Glutamatergic neuron (in vitro differentiated cells): ENCODE measurements at regions not wholly inside any gene's neighbourhood (a gene's known extent, or its start where the extent isn't known, plus 50 kb on each side); places are given as distances from the start of the nearest gene placed in this dataset.

Experiments
- DNase-seq: peaks from one replicate; pipeline ENCODE4 v3.0.0; 2022
- H3K27ac Mint-ChIP-seq: one replicate; pipeline ENCODE4 v1.8.0; 2020; ENCODE audit warnings: mild to moderate bottlenecking, mixed read lengths, inconsistent platforms; ENCODE audit not compliant: unreplicated experiment
- H3K27me3 Mint-ChIP-seq: one replicate; pipeline ENCODE4 v1.8.0; 2020; ENCODE audit warnings: mild to moderate bottlenecking, moderate library complexity, mixed read lengths, inconsistent platforms; ENCODE audit not compliant: unreplicated experiment
- H3K36me3 Mint-ChIP-seq: one replicate; pipeline ENCODE4 v1.8.0; 2020; ENCODE audit warnings: mild to moderate bottlenecking, mixed read lengths, inconsistent platforms; ENCODE audit not compliant: unreplicated experiment
- H3K4me1 Mint-ChIP-seq: one replicate; pipeline ENCODE4 v1.8.0; 2020; ENCODE audit warnings: mild to moderate bottlenecking, low read depth, mixed read lengths, inconsistent platforms; ENCODE audit not compliant: unreplicated experiment
- H3K4me3 Mint-ChIP-seq: one replicate; pipeline ENCODE4 v1.8.0; 2020; ENCODE audit warnings: mild to moderate bottlenecking, mixed read lengths, inconsistent platforms; ENCODE audit not compliant: unreplicated experiment
- H3K9me3 Mint-ChIP-seq: one replicate; pipeline ENCODE4 v1.8.0; 2020; ENCODE audit warnings: mild to moderate bottlenecking, moderate library complexity, mixed read lengths, inconsistent platforms; ENCODE audit not compliant: unreplicated experiment
- CTCF ChIP-seq: fragments of 200-600 bp; sonication (generic); IDR thresholded peaks from one replicate; pipeline ENCODE4 v1.5.0; 2021; ENCODE audit not compliant: partially characterized antibody, unreplicated experiment

- Mint-ChIP-seq H3K27me3 (peaks cover 5% of the 10 kb centered on the region), H3K27ac (no peak overlapping the region), H3K4me1 (peaks cover 3% of the 10 kb centered on the region), H3K9me3 (peaks cover 3% of the 10 kb centered on the region), H3K4me3 (no peak overlapping the region), H3K36me3 (no peaks in the 10 kb centered on the region)
- TF ChIP-seq CTCF, result no peak
- DNase-seq, result no peak
Measured at GRCh38 chr11:69569306-69570200, 71.4 kb upstream of the CCND1 start.

- Mint-ChIP-seq H3K27me3 (peaks cover 8% of the 10 kb centered on the region), H3K4me3 (no peak overlapping the region), H3K27ac (no peak overlapping the region), H3K4me1 (peaks cover 3% of the 10 kb centered on the region), H3K36me3 (no peaks in the 10 kb centered on the region), H3K9me3 (peaks cover 7% of the 10 kb centered on the region)
- no peak for DNase-seq
- TF ChIP-seq CTCF, result no peak
Measured at GRCh38 chr11:69572233-69572860, 68.6 kb upstream of the CCND1 start.

- Mint-ChIP-seq H3K27ac (no peak overlapping the region), H3K36me3 (no peaks in the 10 kb centered on the region), H3K27me3 (peaks cover 8% of the 10 kb centered on the region), H3K4me1 (peaks cover 3% of the 10 kb centered on the region), H3K9me3 (peaks cover 7% of the 10 kb centered on the region), H3K4me3 (no peak overlapping the region)
- TF ChIP-seq CTCF, result no peak
- DNase-seq, result no peak
Measured at GRCh38 chr11:69572861-69573260, 68.1 kb upstream of the CCND1 start.

GRCh38 chr11:69573761-69574607, 67.0 kb upstream of the CCND1 start:
- Mint-ChIP-seq H3K36me3 (no peaks in the 10 kb centered on the region), H3K4me3 (no peak overlapping the region), H3K9me3 (peaks cover 7% of the 10 kb centered on the region), H3K27me3 (peaks cover 6% of the 10 kb centered on the region), H3K27ac (no peak overlapping the region), H3K4me1 (peaks cover 3% of the 10 kb centered on the region)
- no peak for TF ChIP-seq CTCF
- no peak for DNase-seq
